GM19438 (cell line): ENCODE measurements at regions not wholly inside any gene's neighbourhood (a gene's known extent, or its start where the extent isn't known, plus 50 kb on each side); places are given as distances from the start of the nearest gene placed in this dataset.
A peak's percentile ranks its signal among the peaks of the same experiment; 100 is the strongest.

Experiments
- ATAC-seq: cut with Tn5 transposase; IDR thresholded peaks from one replicate; pipeline ENCODE4 v1.9.1; 2021; ENCODE audit warnings: low read depth; ENCODE audit not compliant: unreplicated experiment

GRCh38 chr3:40593351-40593750 lies 68.6 kb downstream of the ZNF621 start:
- ATAC-seq = no peak

GRCh38 chr3:40597441-40597840 lies 72.7 kb downstream of the ZNF621 start:
- ATAC-seq = no peak

- ATAC-seq = no peak
These were observed 73.6 kb downstream of the ZNF621 start for GRCh38 chr3:40598338-40598737.

GRCh38 chr3:40598962-40599361 lies 74.2 kb downstream of the ZNF621 start:
- ATAC-seq = no peak

GRCh38 chr3:40602778-40603385 lies 78.1 kb downstream of the ZNF621 start:
- ATAC-seq = no peak

- no peak for ATAC-seq
These were observed 81.2 kb downstream of the ZNF621 start for GRCh38 chr3:40605960-40606359.

- ATAC-seq = no peak
These were observed 83.3 kb downstream of the ZNF621 start for GRCh38 chr3:40608091-40608490.

- no peak for ATAC-seq
These were observed 88.5 kb downstream of the ZNF621 start for GRCh38 chr3:40613306-40613705.

GRCh38 chr3:40615110-40615915 lies 90.6 kb downstream of the ZNF621 start:
- no peak for ATAC-seq

- no peak for ATAC-seq
These were observed 91.4 kb downstream of the ZNF621 start for GRCh38 chr3:40615918-40616819.

GRCh38 chr3:40617084-40617483 lies 92.3 kb downstream of the ZNF621 start:
- no peak for ATAC-seq

GRCh38 chr3:40618158-40618557 lies 93.4 kb downstream of the ZNF621 start:
- ATAC-seq = no peak

GRCh38 chr3:40620151-40620550 lies 95.4 kb downstream of the ZNF621 start:
- ATAC-seq = no peak

- no peak for ATAC-seq
These were observed 96.5 kb downstream of the ZNF621 start for GRCh38 chr3:40621252-40621651.

- peak; percentile 87 for ATAC-seq
These were observed 98.8 kb downstream of the ZNF621 start for GRCh38 chr3:40623567-40623966.

- ATAC-seq = no peak
These were observed 99.5 kb downstream of the ZNF621 start for GRCh38 chr3:40624189-40624769.

GRCh38 chr3:40627095-40627494 lies 102.3 kb downstream of the ZNF621 start:
- no peak for ATAC-seq

- ATAC-seq = no peak
These were observed 104.2 kb downstream of the ZNF621 start for GRCh38 chr3:40628984-40629383.

- no peak for ATAC-seq
These were observed 106.7 kb downstream of the ZNF621 start for GRCh38 chr3:40631341-40631995.

- no peak for ATAC-seq
These were observed 113.1 kb downstream of the ZNF621 start for GRCh38 chr3:40637906-40638305.
